Retinal pigment epithelial cell (primary cell): ENCODE measurements at regions not wholly inside any gene's neighbourhood (a gene's known extent, or its start where the extent isn't known, plus 50 kb on each side); places are given as distances from the start of the nearest gene placed in this dataset.

Experiments
- DNase-seq: peaks from one replicate; pipeline ENCODE4 v3.0.0-alpha.2; 2010; ENCODE audit warnings: low read depth
- H3K4me3 ChIP-seq: 2 replicates; pipeline ENCODE4 v1.5.1; 2011; ENCODE audit warnings: mild to moderate bottlenecking, low read length, control low read depth, moderate library complexity
- TF ChIP-seq, protein P1 (sequence below): conservative IDR thresholded peaks from 2 replicates; pipeline ENCODE4 v1.5.1; 2011; ENCODE audit warnings: low read depth, low read length, control low read depth, inconsistent platforms

DNA sequence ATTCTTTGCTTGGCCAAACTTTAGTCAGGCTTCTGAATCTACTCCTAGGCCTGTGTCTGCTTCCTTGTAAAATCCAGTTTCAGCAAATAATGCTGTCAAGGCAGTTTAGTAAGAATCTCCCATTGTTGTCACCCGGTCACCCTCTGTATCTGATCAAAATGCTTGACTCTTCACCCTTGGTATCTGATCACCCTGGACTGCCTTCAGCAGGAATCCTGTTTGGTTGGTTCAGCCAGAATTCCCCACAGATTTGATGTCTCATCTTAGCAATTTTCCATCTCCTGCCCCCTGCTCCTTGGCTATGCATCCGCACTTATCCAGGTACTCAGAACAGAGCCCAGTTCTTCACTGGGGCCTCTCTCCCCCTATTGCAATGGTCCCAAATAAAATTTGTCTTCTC, 172.4 kb upstream of the UBL3 start:
- no peak for DNase-seq
- no peak overlapping the region for H3K4me3 ChIP-seq
- TF ChIP-seq, protein P1, sequence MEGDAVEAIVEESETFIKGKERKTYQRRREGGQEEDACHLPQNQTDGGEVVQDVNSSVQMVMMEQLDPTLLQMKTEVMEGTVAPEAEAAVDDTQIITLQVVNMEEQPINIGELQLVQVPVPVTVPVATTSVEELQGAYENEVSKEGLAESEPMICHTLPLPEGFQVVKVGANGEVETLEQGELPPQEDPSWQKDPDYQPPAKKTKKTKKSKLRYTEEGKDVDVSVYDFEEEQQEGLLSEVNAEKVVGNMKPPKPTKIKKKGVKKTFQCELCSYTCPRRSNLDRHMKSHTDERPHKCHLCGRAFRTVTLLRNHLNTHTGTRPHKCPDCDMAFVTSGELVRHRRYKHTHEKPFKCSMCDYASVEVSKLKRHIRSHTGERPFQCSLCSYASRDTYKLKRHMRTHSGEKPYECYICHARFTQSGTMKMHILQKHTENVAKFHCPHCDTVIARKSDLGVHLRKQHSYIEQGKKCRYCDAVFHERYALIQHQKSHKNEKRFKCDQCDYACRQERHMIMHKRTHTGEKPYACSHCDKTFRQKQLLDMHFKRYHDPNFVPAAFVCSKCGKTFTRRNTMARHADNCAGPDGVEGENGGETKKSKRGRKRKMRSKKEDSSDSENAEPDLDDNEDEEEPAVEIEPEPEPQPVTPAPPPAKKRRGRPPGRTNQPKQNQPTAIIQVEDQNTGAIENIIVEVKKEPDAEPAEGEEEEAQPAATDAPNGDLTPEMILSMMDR, result no peak

DNA sequence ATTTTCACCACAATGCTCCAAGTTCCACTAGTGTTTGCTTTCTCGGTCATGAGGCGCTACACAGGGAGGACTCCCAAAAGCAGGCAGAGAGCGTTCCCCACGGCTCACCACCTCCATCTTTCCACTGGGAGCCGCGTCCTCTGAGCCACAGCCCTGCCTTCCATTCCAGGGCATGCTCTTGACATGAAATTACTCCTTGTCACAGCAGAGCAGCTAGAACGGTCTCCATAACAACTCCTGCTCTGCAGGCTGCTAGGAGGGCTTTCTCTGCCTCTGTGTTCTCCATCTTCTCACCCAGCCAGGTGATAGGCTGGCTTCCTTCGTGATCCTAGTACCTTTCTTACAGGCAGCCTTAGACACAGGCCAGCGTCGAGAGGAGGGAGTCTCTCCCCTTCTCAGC, 171.8 kb upstream of the UBL3 start:
- H3K4me3 ChIP-seq, result no peak overlapping the region
- TF ChIP-seq, protein P1, result no peak
- DNase-seq, result no peak

DNA sequence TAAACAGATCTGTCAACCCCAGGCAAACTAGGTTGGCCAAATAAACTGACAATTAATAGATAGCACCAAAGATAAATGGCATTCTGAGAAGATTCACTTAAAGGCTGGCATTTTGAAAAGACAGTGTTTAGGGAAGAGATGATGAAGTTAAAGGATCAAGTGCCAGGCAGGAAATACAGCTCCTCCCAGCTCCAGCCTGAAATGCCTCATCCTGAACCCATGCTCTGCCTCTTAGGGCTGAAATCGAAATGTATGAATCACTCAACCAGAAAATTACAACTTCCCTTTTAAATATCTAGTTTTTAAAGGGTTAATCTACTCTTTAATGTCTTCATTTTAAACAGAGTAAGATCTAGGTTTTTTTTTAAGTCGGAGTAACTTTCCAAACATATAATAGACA, 171.2 kb upstream of the UBL3 start:
- no peak overlapping the region for H3K4me3 ChIP-seq
- TF ChIP-seq, protein P1, result no peak
- no peak for DNase-seq

DNA sequence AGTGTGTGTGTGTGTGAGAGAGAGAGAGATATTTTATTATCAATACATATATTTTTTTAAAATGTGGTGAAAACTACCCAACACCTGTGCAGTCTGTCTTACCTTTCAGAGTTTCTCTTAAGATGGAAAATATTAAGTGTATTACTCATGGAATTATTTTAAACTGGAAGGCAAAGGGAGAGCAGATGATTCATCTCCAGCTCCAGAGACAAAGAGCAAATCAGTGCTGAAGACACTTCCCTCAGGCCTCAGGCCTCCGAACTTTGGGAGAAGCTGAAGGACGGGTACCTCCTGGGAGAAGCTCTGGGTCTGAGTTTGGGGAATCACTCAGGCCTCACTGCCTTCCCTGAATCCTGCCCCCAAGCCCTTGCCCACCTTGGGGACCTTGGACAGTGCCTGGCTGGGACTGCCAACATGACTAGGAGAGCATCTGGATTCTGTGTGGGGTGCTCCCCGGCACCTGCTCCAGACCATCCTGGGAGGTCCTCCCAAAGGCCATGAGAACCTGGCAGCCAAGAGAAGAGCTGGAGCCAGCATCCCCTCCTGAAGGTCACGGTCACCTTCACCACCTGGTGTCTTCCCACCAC, 170.4 kb upstream of the UBL3 start:
- TF ChIP-seq, protein P1, result no peak
- H3K4me3 ChIP-seq, result no peak overlapping the region
- no peak for DNase-seq

DNA sequence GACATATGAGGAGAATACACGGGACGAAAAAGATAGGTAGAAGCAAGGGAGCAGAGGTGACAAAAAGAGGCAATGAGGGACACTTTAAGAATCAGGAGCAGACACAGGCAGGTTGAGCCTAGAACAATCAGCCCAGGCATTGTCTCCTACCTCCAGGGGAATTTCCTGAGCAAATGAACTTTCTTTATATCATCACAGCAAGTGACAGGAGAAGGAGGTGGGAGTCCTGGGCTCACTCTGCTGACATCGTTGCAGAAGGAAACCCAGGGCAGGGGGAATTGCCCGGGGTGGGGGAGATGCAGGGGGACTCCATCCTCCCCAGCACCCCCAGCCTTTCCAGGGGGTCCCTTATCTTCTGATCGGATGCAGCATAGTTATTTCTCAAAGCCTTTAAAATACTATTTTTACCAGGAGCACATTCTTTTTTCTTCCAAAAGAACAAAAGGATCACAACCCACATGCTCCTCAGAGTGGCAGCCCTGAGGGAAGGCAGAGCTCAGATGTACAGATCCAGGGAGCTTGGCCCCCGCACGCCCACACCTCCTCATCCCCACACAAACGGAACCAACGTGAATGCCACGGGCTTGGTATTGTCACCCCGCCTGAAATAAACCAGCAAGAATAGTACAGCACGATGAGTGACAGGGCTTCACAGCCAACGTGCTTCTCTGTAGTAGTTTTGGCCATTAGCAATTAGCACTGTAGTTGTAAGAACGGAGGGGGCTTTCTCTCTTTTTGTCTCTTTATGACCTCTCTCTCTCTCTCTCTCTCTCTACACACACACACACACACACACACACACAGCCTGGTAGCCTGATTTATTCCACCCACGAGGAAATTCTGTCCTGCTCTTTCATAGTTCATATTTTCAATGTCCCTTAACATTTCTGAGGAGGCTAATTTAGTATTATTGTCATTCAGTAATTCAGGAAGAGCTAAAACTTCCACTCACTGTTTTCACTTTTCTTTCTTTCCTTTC, 169.5 kb upstream of the UBL3 start:
- no peak for DNase-seq
- no peak overlapping the region for H3K4me3 ChIP-seq
- TF ChIP-seq, protein P1, result no peak

DNA sequence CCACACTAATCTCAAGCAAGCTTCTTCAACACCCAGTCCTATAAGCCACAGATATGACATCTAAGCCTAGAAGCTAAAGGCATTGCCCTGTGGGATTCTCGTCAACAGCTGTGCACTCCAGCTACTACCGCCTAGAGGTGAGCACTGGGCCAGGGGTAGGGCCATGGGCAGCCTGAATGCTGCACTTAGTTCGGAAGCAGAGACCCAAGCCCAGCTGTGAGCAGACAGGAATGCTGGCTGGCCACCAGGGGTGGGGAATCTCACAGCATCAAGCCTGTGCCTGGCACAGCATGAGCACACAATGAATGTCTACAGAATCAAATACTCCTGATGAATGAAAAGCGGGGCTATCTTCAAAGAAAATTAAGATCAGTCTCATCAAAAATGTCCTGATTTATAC, 167.5 kb upstream of the UBL3 start:
- TF ChIP-seq, protein P1, result peak; percentile 0
- DNase-seq, result no peak
- no peak overlapping the region for H3K4me3 ChIP-seq
